Endothelial cell of umbilical vein (primary cell): ENCODE measurements at regions not wholly inside any gene's neighbourhood (a gene's known extent, or its start where the extent isn't known, plus 50 kb on each side); places are given as distances from the start of the nearest gene placed in this dataset.

ENCODE experiments used
- BruUV-seq: library from RNA; stranded (reverse); fragments of 400-500 nt; replicated peaks from 2 replicates; lab custom pipeline; 2021; lab: Mats Ljungman, UMichigan
- CTCF ChIA-PET: fragments of 300-600, 350-600 bp; sonication (Branson Sonifier 250); formaldehyde crosslinking; loops from one replicate; lab custom pipeline; 2021; ENCODE audit warnings: antibody characterized with exemption, inconsistent platforms; lab: Charles Lee
- POLR2A ChIA-PET: fragments of 300-600, 350-600 bp; sonication (Branson Sonifier 250); formaldehyde crosslinking; loops from one replicate; lab custom pipeline; 2021; ENCODE audit warnings: antibody characterized with exemption, inconsistent platforms; lab: Charles Lee
- DNase-seq: peaks from one replicate; pipeline ENCODE4 v3.0.0-alpha.2; 2011; ENCODE audit warnings: low read depth, low spot score
- FAIRE-seq: peaks from 2 replicates; lab custom pipeline; 2011; peaks lifted over from hg19 to GRCh38; lab: Jason Lieb, UNC
- H2AFZ ChIP-seq: 2 replicates; pipeline ENCODE4 v1.6.0; 2012; ENCODE audit warnings: low read depth, low read length, control low read depth, inconsistent platforms
- H3K27ac ChIP-seq: 2 replicates; pipeline ENCODE4 v1.5.1; 2011; ENCODE audit warnings: low read depth, mild to moderate bottlenecking, control low read depth, low read length, moderate library complexity; ENCODE audit not compliant: insufficient read depth
- H3K27me3 ChIP-seq, 2 experiments: 2 replicates each; pipeline versions ENCODE4 v1.6.0 to v1.6.1; 2011; ENCODE audit warnings: low read length in 2 of 2, mixed read lengths in 1 of 2; ENCODE audit not compliant: control insufficient read depth in 2 of 2, insufficient read depth in 2 of 2
- H3K36me3 ChIP-seq, 2 experiments: 2 replicates in 1 of 2; 3 replicates in 1 of 2; pipeline ENCODE4 v1.5.1; 2011; ENCODE audit warnings: low read length in 2 of 2, mild to moderate bottlenecking in 1 of 2, moderate library complexity in 1 of 2; ENCODE audit not compliant: control insufficient read depth in 2 of 2, insufficient read depth in 2 of 2; ENCODE audit errors: extremely low read depth in 1 of 2
- H3K4me1 ChIP-seq: 3 replicates; pipeline ENCODE4 v1.5.1; 2011; ENCODE audit warnings: mild to moderate bottlenecking, low read length; ENCODE audit not compliant: control insufficient read depth, insufficient read depth; ENCODE audit errors: extremely low read depth
- H3K4me2 ChIP-seq: 2 replicates; pipeline ENCODE4 v1.6.1; 2011; ENCODE audit warnings: low read length, control low read depth, mixed read lengths; ENCODE audit not compliant: insufficient read depth
- H3K4me3 ChIP-seq, 3 experiments: fragments of 200-600 bp in 1 of 3; sonication (generic), shearing (Covaris generic) in 1 of 3; replicated peaks in 1 of 3; 2 replicates each; pipeline ENCODE4 v1.5.1; 2011 to 2016; ENCODE audit warnings: control low read depth in 3 of 3, low read length in 3 of 3, mild to moderate bottlenecking in 2 of 3, inconsistent platforms in 1 of 3, low read depth in 1 of 3, moderate library complexity in 1 of 3; ENCODE audit not compliant: insufficient read depth in 1 of 3
- H3K79me2 ChIP-seq: 2 replicates; pipeline ENCODE4 v1.6.0; 2012; ENCODE audit warnings: low read length, inconsistent platforms; ENCODE audit not compliant: control insufficient read depth, insufficient read depth
- H3K9ac ChIP-seq: replicated peaks from 2 replicates; pipeline ENCODE3; 2011; ENCODE audit warnings: low read length, control low read depth; ENCODE audit not compliant: insufficient read depth; ENCODE audit errors: extremely low read depth
- H3K9me1 ChIP-seq: replicated peaks from 3 replicates; pipeline ENCODE4 v1.6.0; 2011; ENCODE audit warnings: mild to moderate bottlenecking, low read length; ENCODE audit not compliant: control insufficient read depth, insufficient read depth; ENCODE audit errors: extremely low read depth
- H3K9me3 ChIP-seq: replicated peaks from 2 replicates; pipeline ENCODE4 v1.5.1; 2012; ENCODE audit warnings: low read length, inconsistent platforms; ENCODE audit not compliant: control insufficient read depth, insufficient read depth
- H4K20me1 ChIP-seq: replicated peaks from 2 replicates; pipeline ENCODE3; 2011; ENCODE audit warnings: mild to moderate bottlenecking, low read length; ENCODE audit not compliant: control insufficient read depth, insufficient read depth; ENCODE audit errors: extremely low read depth
- EZH2 ChIP-seq: IDR thresholded peaks from 2 replicates; pipeline ENCODE4 v1.6.1; 2012; ENCODE audit warnings: borderline replicate concordance, low read depth, mild to moderate bottlenecking, moderate library complexity, low read length, inconsistent platforms; ENCODE audit not compliant: severe bottlenecking
- FOS ChIP-seq: IDR thresholded peaks from 2 replicates; pipeline ENCODE4 v1.6.1; 2011; ENCODE audit warnings: mild to moderate bottlenecking, low read length, moderate library complexity, borderline replicate concordance; ENCODE audit not compliant: insufficient read depth
- GATA2 ChIP-seq: IDR thresholded peaks from 2 replicates; pipeline ENCODE4 v1.7.0; 2011; ENCODE audit warnings: low read depth, mild to moderate bottlenecking, moderate library complexity, mixed read lengths, low read length; ENCODE audit not compliant: insufficient read length, insufficient read depth
- JUN ChIP-seq: IDR thresholded peaks from 2 replicates; pipeline ENCODE4 v1.6.1; 2011; ENCODE audit warnings: borderline replicate concordance, low read depth; ENCODE audit not compliant: insufficient read length, insufficient read depth
- MAX ChIP-seq: IDR thresholded peaks from 2 replicates; pipeline ENCODE4 v1.6.1; 2011; ENCODE audit not compliant: insufficient read depth, insufficient read length
- MYC ChIP-seq: IDR thresholded peaks from one replicate; pipeline ENCODE4 v1.6.1; 2011; ENCODE audit warnings: mild to moderate bottlenecking, low read depth, low read length
- POLR2A ChIP-seq: IDR thresholded peaks from 2 replicates; pipeline ENCODE4 v1.6.1; 2012; ENCODE audit warnings: low read depth, mild to moderate bottlenecking, control low read depth, low read length
- POLR2AphosphoS5 ChIP-seq: IDR thresholded peaks from 2 replicates; pipeline ENCODE4 v1.6.1; 2012; ENCODE audit warnings: low read depth, mild to moderate bottlenecking, control low read depth, low read length, moderate library complexity; ENCODE audit not compliant: insufficient read depth
- dilution Hi-C: fragments of 300-500 bp; cut with MboI; formaldehyde crosslinking; loops from one replicate; pipeline ENCODE4 v1.15.0; 2019; ENCODE audit warnings: low sequenced_read_pairs; ENCODE audit not compliant: extremely low pct_ligation_motif_present
- intact Hi-C: fragments of 100-400 bp; cut with micrococcal nuclease; formaldehyde crosslinking; loops from one replicate; pipeline ENCODE4 v1.10.0; 2022
- TF ChIP-seq, protein P1 (sequence below), 2 donors: IDR thresholded peaks; 1 replicate in 1 of 2; 2 replicates in 1 of 2; pipeline ENCODE4 v1.5.1; 2011; ENCODE audit warnings: low read length in 2 of 2, mild to moderate bottlenecking in 2 of 2, moderate library complexity in 2 of 2, control low read depth in 1 of 2, inconsistent platforms in 1 of 2, low read depth in 1 of 2; ENCODE audit not compliant: insufficient read depth in 1 of 2; ENCODE audit errors: extremely low read depth in 1 of 2

DNA sequence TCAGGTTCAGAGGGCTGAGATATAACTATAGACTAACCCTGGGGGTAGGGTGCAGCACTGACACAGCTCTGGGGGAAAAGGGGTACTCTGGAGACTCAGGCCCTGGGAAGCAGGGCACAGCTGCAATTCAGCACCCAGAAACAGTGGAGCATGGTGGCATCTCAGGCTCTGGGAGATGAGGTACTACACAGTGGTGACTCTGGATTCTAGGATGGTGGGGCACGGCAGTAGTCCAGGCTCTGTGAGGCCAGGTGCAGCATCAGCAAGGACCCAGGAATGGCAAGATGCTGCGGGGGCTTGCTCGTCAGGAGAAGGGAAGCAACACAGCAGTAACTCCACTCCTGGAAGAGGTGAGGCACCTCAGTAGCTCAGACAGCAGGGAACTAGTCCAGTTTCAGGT, 271.5 kb upstream of the MOCS1 start:
- ChIA-PET CTCF (no interaction called here), POLR2A (no interaction called here)

DNA sequence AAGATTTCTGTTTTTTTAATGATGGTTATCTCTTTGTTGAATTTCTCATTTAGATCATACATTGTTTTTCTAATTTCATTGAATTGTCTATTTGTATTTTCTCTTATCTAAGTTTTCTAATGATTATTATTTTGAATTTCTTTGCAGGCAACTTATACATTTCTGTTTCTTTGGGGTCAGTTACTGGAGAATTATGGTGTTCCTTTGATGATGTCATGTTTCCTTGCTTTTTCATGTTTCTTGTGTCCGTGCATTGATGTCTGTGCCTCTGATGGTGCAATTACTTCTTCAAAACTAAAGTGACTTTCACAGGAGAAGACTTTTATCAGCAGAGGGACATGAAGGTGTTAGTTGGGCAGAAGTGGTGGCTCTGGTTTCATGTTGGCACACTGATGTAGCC, 270.7 kb upstream of the MOCS1 start:
- dilution Hi-C loops = no loop called here
- no TSS peak for BruUV-seq
- Histone ChIP-seq H2AFZ (no peak overlapping the region), H3K9me3 (peaks cover 3% of the 10 kb centered on the region), H3K27ac (no peak overlapping the region), H3K27me3 (no peaks in the 10 kb centered on the region), H3K79me2 (no peaks in the 10 kb centered on the region), H3K36me3 (no peaks in the 10 kb centered on the region), H3K9ac (no peak overlapping the region), H3K4me3 (no peak overlapping the region), H3K4me2 (no peak overlapping the region), H4K20me1 (no peaks in the 10 kb centered on the region), H3K9me1 (no peaks in the 10 kb centered on the region), H3K4me1 (no peaks in the 10 kb centered on the region)
- ChIA-PET CTCF (no interaction called here), POLR2A (no interaction called here)
- no peak for FAIRE-seq
- DNase-seq = no peak
- intact Hi-C loops = no loop called here
- TF ChIP-seq GATA2 (no peak), POLR2AphosphoS5 (no peak), MAX (no peak), FOS (no peak), MYC (no peak), POLR2A (no peak), EZH2 (no peak), JUN (no peak)
- TF ChIP-seq, protein P1, sequence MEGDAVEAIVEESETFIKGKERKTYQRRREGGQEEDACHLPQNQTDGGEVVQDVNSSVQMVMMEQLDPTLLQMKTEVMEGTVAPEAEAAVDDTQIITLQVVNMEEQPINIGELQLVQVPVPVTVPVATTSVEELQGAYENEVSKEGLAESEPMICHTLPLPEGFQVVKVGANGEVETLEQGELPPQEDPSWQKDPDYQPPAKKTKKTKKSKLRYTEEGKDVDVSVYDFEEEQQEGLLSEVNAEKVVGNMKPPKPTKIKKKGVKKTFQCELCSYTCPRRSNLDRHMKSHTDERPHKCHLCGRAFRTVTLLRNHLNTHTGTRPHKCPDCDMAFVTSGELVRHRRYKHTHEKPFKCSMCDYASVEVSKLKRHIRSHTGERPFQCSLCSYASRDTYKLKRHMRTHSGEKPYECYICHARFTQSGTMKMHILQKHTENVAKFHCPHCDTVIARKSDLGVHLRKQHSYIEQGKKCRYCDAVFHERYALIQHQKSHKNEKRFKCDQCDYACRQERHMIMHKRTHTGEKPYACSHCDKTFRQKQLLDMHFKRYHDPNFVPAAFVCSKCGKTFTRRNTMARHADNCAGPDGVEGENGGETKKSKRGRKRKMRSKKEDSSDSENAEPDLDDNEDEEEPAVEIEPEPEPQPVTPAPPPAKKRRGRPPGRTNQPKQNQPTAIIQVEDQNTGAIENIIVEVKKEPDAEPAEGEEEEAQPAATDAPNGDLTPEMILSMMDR (IDR thresholded peaks at IDR 0.05; ENCODE audit: extremely low read depth in 1 of 2, insufficient read depth in 1 of 2, low read depth in 1 of 2, low read length in 2 of 2) = no peak

More for the DNA sequence above, 271.5 kb upstream of the MOCS1 start:
- no peak overlapping the region for H3K4me2 ChIP-seq
- no peak for DNase-seq
- dilution Hi-C loops (no loop called here), intact Hi-C loops (no loop called here)
- H3K9ac ChIP-seq = no peak overlapping the region
- no peak overlapping the region for H3K27ac ChIP-seq
- TF ChIP-seq POLR2AphosphoS5 = no peak
- TF ChIP-seq POLR2A = no peak
- no peak for TF ChIP-seq EZH2
- no peak for TF ChIP-seq MYC
- TF ChIP-seq FOS = no peak
- TF ChIP-seq, protein P1 (IDR thresholded peaks at IDR 0.05; ENCODE audit: extremely low read depth in 1 of 2, insufficient read depth in 1 of 2, low read depth in 1 of 2, low read length in 2 of 2) = no peak
- no peak for FAIRE-seq
- no peaks in the 10 kb centered on the region for H3K79me2 ChIP-seq
- no peak overlapping the region for H2AFZ ChIP-seq
- no peaks in the 10 kb centered on the region for H3K36me3 ChIP-seq
- H3K9me1 ChIP-seq = no peaks in the 10 kb centered on the region
- H3K27me3 ChIP-seq = no peaks in the 10 kb centered on the region
- no peaks in the 10 kb centered on the region for H3K4me1 ChIP-seq
- H4K20me1 ChIP-seq = no peaks in the 10 kb centered on the region
- H3K9me3 ChIP-seq = peaks cover 3% of the 10 kb centered on the region
- BruUV-seq = no TSS peak
- no peak overlapping the region for H3K4me3 ChIP-seq
